ENCODE measurements at regions not wholly inside any gene's neighbourhood (a gene's known extent, or its start where the extent isn't known, plus 50 kb on each side); places are given as distances from the start of the nearest gene placed in this dataset.

DNA sequence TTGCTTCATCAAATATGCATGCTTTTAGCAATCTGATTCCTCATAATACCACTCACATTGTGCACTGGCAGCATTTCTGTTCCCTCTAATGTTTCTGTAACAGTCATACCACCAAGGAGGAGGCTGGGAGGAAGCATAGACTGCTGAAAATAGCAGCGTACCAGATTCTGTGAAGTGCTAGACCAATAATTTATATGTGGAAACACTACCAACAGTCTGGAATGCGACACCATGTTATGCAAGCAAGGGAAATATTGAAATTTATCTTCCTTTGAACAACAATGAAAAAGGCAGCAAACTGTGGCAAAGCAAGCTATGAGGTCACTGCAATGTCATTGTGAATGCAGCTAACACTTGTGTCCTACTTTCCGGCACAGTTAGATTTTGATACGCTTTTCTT lies 1388.0 kb downstream of the EFNB2 start:
- no peak for DNase-seq (ENCODE audit: low read depth, low spot score)

DNA sequence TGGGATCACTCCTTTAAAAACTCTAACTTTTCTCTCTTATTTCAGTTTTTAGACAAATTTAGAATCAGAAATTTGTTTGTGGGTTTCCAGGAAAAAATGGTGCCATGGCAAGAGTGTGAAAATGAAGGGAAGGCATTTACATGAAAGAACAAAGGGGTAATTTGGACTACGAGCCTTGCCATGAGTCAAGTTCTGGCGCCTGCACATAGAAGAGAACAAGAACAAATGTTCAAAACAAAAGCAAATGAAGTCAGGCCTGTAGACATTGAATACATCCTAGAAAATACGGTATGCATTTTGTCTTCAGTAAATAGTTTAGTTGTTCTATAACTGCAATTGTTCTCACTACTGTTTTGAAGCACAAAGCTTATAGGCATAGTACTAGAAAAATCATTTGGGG lies 1390.5 kb downstream of the EFNB2 start:
- no peak for DNase-seq (ENCODE audit: low read depth, low spot score)

DNA sequence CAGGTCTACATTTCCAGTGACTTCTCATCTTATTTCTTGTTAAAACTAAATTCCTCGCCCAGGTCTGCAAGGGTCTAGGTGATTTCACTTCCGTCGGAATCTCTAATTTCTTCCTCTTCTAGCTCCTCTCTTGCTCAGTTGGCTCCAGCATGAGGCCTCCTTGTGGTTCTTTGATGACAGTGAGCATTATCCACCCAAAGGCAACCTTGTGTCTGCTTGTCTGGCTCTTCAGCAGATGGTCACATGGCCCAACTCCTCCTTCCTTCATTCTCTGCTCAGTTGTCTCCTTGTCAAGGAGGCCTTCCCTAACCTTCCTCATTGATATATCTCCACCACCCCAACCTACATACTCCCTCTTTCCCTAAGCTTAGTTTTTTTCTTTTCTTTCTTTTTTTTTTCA lies 1391.4 kb downstream of the EFNB2 start:
- DNase-seq (ENCODE audit: low read depth, low spot score), result no peak

DNA sequence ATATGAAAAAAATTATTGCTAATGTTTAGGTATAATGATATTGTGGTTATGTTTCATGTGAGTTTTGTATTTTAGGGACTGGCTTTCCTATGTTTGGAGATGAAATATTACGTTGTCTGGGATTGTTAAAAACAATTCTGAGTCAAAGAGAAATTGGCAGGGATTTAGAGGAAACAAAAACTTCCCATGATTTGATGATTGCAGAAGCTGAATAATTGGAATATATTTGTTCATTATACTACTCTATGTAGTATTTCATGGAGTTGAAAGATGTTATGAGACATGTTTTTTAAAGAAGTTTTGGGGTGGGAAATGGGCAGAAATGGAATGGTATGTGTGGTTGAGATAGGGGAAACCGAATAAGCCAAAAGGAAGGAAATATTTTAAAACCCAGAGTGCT lies 1392.9 kb downstream of the EFNB2 start:
- DNase-seq (ENCODE audit: low read depth, low spot score), result no peak

DNA sequence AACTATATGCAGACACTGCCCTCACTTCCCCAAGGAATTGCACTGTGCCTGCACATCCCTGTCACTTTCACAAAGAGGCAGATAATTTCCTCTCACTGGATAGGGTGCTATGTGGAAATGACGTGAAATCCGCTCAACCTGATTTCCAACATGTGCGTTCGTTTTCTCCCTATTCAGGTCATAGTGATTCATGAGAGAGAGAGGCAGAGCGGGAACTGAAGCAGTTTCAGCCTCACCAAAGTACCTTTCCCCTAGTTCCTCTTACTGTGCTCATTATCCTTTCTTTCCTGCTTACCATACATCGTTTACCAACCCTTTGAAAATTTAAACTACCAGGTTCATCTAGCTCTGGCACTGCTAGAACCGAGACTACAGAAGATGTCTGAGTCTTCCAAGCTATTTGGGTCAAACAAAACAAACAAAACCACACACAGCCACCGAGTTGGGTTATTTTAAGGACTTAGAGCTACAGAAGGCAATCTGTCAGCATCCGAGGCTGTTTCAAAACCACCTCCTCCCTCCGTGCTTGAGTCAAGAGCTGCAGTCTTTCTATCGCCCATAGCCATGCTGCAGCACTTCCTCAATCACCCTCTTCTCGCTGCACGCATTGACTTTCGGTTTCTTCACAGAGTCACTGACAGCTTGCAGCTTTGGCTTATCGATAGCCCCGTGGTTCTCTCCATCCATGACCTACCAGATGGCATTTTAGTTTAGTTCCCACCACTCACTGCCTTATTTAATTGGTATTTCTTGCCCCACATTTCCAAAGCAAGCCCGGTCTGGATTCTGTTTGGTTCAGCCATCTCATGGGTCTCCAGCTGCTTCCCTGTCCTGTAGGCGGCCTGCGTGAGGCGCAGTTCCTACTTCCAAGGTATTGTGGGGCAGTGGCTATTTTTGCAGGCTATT lies 1395.8 kb downstream of the EFNB2 start:
- no peak for DNase-seq (ENCODE audit: low read depth, low spot score)

DNA sequence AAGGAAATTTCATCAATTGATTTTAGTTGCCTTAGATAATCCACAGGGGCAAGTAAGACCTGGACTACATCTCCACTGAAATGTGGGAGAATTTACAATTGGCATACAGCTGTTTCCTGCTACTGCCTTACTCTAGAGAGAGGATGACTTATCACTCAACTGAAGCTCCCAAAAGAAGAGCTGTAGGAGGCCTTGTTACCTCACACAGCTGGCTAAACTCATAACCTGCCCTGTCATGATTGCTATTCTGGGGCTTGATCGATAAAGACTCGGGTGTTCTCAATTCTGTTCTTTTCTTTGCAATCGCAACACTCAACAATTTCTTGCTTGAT lies 1396.4 kb downstream of the EFNB2 start:
- DNase-seq (ENCODE audit: low read depth, low spot score), result no peak

DNA sequence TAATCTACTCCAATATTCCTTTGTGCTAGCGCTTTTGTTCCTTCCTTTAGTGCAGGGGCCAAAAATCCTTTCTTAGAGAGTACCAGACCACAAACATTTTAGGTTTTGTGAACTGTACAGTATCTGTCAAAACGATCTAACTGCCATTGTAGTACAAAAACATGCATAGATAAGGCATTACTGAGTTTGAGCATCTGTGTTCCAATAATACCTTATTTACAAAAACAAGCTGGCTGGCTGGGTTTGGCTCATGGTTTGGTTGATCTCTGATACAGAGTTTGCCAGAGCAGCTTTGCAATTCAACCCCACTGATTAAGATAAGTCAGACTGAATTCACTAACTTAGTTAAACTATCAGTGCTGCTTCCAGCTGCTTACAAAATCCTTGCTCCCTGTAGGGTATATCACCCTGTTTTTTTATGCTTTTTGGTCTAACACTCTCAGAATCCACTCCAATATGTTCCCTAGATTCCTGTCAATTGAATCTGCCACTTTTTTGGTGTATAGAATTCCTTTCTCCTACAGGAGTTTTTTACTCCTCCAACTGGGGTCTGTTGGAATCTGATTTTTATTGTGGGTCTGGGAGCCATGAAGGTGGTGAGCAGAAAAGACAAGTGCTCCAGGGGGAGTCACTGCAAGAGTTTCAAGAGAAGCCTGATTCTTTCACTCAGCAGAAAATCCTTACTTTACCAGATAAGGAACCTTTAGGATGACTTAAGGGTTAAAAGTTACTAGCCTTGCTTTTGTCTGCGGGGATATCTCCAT lies 1399.4 kb downstream of the EFNB2 start:
- DNase-seq (ENCODE audit: low read depth, low spot score), result no peak

DNA sequence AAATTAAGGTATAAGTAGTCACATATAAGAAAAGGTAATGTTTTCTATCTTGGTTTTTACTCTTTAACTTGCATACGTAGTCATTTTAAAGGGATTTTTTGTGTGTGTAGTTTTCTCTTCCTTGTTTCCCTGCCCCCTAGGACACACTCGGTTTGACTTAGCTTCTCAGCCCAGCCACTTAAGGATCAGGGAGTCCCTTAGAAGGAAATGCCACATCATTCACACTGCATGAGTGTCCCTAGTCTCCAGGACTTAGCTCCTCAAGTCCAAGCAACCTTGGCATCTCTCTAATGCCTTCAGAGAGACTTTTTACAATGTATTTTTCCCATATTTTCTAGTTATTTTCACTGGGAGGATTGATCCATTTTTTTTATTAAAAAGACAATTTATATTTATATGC lies 1407.7 kb downstream of the EFNB2 start:
- DNase-seq (ENCODE audit: low read depth, low spot score), result no peak

DNA sequence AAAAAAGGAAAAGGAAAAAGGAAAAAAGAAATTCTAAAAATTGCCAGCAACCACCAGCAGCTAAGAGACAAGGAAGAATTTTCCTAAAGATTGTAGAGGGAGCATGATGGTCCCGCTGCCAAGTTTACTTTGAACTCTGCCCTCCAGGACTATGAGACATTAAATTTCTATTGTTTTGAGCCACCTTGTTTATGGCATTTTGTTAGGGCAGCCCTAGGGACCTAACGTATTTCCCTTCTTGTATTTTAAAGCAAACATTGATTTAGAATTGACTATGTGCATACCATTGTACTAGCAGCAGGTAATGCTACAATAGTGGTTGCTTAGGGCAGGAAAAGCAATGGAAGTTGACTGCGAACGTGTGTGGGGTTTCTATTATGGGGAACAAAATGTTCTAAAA lies 1414.2 kb downstream of the EFNB2 start:
- no peak for DNase-seq (ENCODE audit: low read depth, low spot score)

DNA sequence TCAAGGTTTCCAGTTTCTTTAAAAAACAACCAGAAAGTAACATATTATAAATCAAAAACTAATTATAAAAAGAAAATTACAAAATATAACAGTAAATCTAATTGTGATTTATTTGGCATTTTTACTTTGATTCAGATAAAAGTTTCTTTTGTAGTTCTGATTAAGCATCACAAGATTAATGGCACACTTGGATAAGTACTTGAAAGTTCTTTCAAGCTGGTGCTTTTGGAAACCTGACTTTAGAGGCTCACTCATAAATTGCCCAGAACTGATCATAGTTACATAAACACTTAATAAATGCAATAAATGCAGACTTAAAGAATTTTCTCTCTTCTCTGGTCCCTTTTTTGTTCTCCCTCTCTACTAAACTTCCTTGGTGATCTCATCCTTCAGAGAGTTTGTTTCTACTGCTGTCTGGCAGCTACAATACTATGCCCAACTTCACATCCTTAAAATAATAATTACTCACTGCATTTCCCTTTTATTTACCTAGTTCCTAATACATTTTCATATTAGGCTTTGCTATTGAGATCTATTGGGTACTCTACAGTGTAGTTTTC lies 1417.0 kb downstream of the EFNB2 start:
- no peak for DNase-seq (ENCODE audit: low read depth, low spot score)

DNA sequence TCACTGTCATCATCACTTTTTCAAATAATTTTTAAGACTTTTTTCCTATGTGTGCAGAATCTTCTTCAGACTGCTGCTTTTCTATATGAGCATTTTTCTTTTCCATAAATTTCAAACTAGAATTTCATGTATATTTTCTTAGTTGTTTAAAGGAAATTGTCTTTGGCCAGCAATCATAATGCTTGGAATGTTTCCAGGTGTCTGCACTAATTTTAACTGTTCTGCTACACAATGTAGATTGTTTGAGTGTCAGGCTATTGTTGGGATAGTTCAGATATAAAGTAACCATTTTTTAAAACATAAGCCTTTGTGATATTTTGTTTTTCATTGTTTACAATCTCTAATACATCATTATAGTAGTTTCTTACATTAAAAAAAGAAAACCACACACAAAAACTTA lies 1418.5 kb downstream of the EFNB2 start:
- no peak for DNase-seq (ENCODE audit: low read depth, low spot score)

DNA sequence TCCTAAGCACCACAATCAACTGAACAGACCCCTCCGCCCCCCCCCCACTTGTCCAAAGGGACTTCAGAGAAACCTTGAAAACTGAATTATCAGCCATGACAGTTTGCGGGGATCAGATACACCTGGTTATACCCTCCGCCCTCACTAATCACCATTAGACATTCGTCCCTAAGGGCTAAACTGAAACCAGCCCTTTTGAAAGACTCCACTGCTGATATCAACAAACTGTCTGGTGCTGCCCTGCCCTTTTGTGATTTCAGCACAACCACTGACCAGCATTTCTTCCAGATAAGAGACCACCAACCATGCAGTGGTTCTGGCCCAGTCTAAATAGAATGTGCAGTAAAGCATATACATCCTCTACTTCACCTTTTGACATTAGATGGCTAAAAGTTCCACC lies 1422.9 kb downstream of the EFNB2 start:
- DNase-seq (ENCODE audit: low read depth, low spot score), result no peak

DNA sequence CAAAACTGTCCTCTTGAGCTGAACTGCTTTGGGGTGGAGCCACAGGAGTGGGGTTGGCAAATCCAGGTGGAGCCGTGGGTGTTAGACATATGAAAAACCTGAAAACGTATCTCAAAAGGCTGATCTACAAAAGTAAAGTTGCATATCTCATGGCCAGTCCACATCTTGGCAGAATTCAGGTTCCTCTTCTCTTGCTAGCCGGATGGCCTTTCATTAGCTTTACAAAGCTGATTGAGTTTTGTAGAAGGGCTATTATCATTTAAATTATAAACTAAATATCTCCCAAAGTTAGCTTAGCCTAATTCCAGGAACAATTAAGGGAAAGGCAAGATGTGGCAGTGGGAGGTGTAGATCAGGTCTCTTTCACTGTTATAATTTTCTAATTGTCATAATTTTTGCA lies 1427.7 kb downstream of the EFNB2 start:
- DNase-seq (ENCODE audit: low read depth, low spot score), result no peak

DNA sequence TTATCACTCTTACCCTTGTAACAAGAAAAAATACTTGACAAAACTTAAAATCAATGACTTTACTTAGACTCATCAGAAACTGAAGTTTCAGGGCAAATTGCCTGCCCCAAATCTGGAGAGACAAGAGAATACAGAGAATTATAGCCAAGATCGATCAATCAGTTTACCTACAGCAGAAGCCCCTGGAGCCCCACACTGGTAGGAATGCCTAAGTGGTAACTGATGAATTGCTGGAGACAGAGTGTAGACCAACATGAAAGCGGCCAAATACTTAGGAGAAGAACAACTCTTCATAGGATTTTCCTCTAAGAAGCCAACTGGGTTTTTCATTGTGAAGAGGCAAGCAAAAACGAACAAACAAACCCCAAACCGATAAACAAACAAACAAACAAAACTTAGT lies 1430.0 kb downstream of the EFNB2 start:
- no peak for DNase-seq (ENCODE audit: low read depth, low spot score)

DNA sequence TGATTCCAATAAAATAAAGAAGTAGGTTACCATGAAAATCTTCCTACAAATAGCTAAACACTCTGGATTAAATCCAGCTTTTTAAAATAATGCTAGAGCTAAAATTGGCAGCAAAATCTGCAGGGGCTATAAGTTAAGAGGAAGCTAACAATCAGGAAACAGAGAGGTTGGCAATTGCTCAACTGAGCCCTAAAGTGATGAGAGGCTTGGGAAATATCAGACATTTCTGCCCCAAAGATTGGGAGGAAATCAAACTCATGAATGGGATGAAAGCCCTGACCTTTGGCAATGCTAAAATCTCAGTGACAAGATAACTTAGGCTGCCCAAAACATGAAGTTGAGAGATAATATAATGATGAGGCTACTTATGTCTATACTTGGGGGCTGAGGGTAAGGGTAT lies 1437.9 kb downstream of the EFNB2 start:
- DNase-seq (ENCODE audit: low read depth, low spot score), result no peak

DNA sequence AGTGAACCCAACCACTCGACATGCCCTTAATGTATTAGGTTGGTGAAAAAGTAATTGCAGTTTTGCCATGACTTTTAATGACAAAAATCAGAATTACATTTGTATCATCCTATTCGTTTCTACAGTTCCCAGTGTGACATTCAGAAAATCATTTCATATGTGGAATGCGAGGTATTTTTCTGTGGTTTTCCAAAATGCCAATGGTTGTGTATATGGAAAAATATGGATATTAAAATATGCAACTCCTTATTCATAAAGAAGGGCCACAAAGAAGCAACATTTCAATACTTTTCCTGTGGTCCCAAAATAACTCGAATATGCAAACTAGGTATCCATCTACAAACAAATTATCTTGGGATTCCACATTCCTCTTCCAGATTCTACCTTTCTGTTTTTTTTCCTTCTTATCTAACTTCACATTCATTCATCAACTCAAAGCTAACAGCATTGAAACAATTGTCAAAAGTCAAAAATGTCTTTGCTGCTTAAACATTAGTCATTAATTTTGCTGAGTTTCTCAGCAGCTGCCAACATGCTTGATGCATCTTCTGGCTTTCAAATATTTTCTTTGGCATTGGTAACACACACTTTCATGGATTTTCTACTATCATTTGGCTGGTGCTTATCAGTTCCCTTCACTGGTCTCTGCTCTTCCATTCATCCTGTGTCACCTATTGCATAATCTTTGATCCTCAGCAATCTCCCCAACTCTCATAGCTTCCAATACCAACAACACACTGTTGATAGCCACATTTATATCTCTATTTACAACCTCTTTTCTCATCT lies 1445.4 kb downstream of the EFNB2 start:
- no peak for DNase-seq (ENCODE audit: low read depth, low spot score)

DNA sequence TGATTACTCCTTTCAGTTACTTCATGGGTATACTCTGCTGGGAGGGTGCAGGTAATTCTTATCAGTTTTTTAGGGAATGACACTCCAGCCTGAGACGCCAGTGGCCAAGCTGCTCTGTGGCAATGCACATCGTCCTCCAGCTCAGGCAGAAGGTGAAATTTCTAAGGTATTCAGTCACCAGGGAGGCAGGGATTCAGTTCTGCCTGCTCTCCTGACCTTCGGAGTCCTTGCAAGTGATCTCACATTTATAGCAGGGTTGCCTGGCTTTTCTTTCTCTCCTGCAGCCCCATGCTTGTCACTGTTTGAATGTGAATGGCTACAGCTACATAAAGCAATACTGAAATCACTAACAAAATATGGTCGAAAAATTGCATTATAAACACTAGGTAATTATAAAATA lies 1447.5 kb downstream of the EFNB2 start:
- no peak for DNase-seq (ENCODE audit: low read depth, low spot score)

DNA sequence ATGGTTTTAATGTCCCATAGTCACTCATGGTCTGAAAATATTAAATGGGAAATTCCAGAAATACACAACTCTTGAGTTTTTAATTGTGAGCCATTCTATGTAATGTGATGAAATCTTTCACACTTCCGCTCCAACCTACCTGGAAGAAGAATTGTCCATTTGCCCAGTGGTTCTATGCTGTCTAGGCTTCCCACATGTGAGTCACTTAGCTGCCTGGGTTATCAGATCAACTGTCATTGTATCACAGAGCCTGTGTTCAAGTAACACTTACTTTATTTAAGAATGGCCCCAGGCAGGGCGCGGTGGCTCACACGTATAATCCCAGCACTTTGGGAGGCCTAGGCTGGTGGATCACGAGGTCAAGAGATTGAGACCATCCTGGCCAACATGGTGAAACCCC lies 1450.5 kb downstream of the EFNB2 start:
- no peak for DNase-seq (ENCODE audit: low read depth, low spot score)

DNA sequence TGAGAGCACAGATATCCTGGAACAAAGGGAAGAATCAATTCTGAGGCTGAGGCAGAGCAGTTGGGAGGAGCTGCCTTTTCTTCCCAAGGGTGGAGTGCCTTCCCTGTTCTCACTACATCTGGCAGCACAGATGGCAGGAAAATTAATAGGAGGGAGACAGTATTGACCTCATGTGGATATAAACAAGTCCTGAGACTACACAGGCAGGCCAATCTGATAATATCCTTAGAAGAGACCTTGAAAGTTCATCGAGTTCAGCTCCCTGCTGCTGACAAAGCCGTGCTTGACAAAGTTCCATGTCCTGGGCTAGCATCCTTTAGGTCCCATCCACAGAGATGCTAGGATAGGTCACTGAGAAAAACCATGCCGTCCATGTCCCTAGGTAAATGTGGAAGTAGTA lies 1451.5 kb downstream of the EFNB2 start:
- no peak for DNase-seq (ENCODE audit: low read depth, low spot score)

DNA sequence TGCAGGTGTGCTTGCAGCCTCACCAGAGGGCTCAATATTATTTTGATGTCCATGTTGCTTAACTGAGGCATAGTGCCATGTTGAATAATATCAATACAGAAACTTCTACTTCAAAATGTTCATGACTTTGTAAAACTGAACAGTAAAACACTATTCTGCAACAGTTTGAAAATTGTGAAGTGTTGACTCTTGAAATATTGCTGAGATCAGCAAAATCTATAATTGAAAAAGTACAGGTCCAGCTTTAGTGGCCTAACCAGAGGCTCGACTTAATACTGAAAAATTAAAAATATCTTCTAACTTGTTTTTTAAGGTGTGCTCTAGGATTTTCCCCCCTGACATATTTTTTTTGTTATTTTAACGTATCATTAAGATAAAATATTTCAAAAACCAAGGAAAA lies 1460.7 kb downstream of the EFNB2 start:
- no peak for DNase-seq (ENCODE audit: low read depth, low spot score)

DNA sequence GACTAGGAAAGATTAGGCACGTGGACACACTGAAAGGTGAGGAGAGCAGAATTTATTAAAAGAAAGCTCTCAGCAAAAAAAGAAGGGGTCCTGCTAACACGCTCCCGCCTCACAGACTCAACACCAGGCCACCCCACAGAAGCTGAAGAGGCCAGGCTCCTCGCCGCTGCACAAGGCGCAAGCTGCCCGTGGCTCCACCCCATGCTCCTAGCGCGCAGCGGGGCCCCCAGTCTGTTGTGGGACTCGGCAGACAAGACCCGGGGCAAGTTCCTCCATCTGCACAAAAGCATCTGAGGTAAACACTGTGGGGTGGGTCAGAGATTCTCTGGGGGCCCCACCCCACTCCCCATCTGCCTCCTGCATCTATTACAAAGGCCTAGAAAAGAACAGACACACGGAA lies 1462.4 kb downstream of the EFNB2 start:
- DNase-seq (ENCODE audit: low read depth, low spot score), result no peak

DNA sequence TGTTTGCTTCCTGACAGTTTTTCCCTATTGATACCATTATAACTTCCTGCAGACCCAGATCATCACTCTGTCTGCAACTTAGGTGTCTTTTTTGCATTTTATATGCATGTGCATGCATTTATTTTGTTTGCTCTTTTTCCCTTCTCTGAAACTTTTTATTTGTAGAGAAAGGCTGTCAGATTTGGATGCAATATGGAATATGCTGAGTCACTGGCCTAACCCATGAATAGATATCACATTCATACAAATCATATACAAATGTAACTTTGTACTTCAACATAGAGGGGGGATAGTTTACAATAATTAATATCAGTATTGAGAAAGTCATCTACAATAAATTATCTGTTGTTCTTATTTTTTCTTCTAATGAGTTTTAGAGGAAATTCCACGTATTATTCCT lies 1465.0 kb downstream of the EFNB2 start:
- DNase-seq (ENCODE audit: low read depth, low spot score), result no peak

Data from ELF-1 (cell line).